ENCODE measurements at regions not wholly inside any gene's neighbourhood (a gene's known extent, or its start where the extent isn't known, plus 50 kb on each side); places are given as distances from the start of the nearest gene placed in this dataset.

- Histone ChIP-seq H3K4me3 (replicated peaks in 1 of 3; ENCODE audit: insufficient read depth in 1 of 3, low read depth in 1 of 3, low read length in 3 of 3) (no peak overlapping the region), H2AFZ (ENCODE audit: low read depth, low read length) (no peak overlapping the region), H3K27ac (ENCODE audit: insufficient read depth, low read depth, low read length) (no peak overlapping the region), H3K4me2 (ENCODE audit: insufficient read depth, low read length) (no peak overlapping the region), H3K4me1 (ENCODE audit: control insufficient read depth, extremely low read depth, insufficient read depth, low read length) (peaks cover 2% of the 10 kb centered on the region), H3K27me3 (ENCODE audit: control insufficient read depth in 2 of 2, insufficient read depth in 2 of 2, low read length in 2 of 2) (no peaks in the 10 kb centered on the region), H3K9me3 (replicated peaks; ENCODE audit: control insufficient read depth, insufficient read depth, low read length) (no peaks in the 10 kb centered on the region), H3K79me2 (ENCODE audit: control insufficient read depth, insufficient read depth, low read length) (no peaks in the 10 kb centered on the region), H4K20me1 (replicated peaks; ENCODE audit: control insufficient read depth, extremely low read depth, insufficient read depth, low read length) (no peaks in the 10 kb centered on the region), H3K9me1 (replicated peaks; ENCODE audit: control insufficient read depth, extremely low read depth, insufficient read depth, low read length) (no peaks in the 10 kb centered on the region), H3K36me3 (ENCODE audit: control insufficient read depth in 2 of 2, extremely low read depth in 1 of 2, insufficient read depth in 2 of 2, low read length in 2 of 2) (no peaks in the 10 kb centered on the region), H3K9ac (replicated peaks; ENCODE audit: extremely low read depth, insufficient read depth, low read length) (no peak overlapping the region)
- TF ChIP-seq POLR2AphosphoS5 (IDR thresholded peaks at IDR 0.05; ENCODE audit: insufficient read depth, low read depth, low read length) (no peak), EZH2 (IDR thresholded peaks at IDR 0.05; ENCODE audit: borderline replicate concordance, low read depth, low read length, severe bottlenecking) (no peak), MYC (IDR thresholded peaks at IDR 0.05; ENCODE audit: low read depth, low read length) (no peak), CTCF (IDR thresholded peaks at IDR 0.05; ENCODE audit: extremely low read depth in 1 of 2, insufficient read depth in 1 of 2, low read depth in 1 of 2, low read length in 2 of 2) (no peak), JUN (IDR thresholded peaks at IDR 0.05; ENCODE audit: borderline replicate concordance, insufficient read depth, insufficient read length, low read depth) (no peak), POLR2A (IDR thresholded peaks at IDR 0.05; ENCODE audit: low read depth, low read length) (no peak)
- ChIA-PET POLR2A (interaction anchor here (0.5 kb wide), 1 partner anchor 593 kb away, joined by 4 read pairs; no protein-coding TSS in a partner anchor), CTCF (interaction anchor here (1.7 kb wide), 1 partner anchor 10 kb away, joined by 4 read pairs; no protein-coding TSS in a partner anchor)
- DNase-seq (ENCODE audit: low read depth, low spot score) (no peak), FAIRE-seq (no peak)
- BruUV-seq (replicated peaks): no TSS peak
- dilution Hi-C loops (cut with MboI; ENCODE audit: extremely low pct_ligation_motif_present, low sequenced_read_pairs) (no loop called here), intact Hi-C loops (cut with micrococcal nuclease) (no loop called here)
Measured at GRCh38 chr9:31736581-31737179, 647.8 kb upstream of the ACO1 start.

GRCh38 chr9:31740705-31741104 lies 643.7 kb upstream of the ACO1 start:
- no peaks in the 10 kb centered on the region for H3K27me3 ChIP-seq (ENCODE audit: control insufficient read depth in 2 of 2, insufficient read depth in 2 of 2, low read length in 2 of 2)
- H3K4me3 ChIP-seq (replicated peaks in 1 of 3; ENCODE audit: insufficient read depth in 1 of 3, low read depth in 1 of 3, low read length in 3 of 3): no peak overlapping the region
- dilution Hi-C loops (cut with MboI; ENCODE audit: extremely low pct_ligation_motif_present, low sequenced_read_pairs): no loop called here
- POLR2A ChIA-PET: no interaction called here
- H2AFZ ChIP-seq (ENCODE audit: low read depth, low read length): no peak overlapping the region
- H3K9me1 ChIP-seq (replicated peaks; ENCODE audit: control insufficient read depth, extremely low read depth, insufficient read depth, low read length): no peaks in the 10 kb centered on the region
- intact Hi-C loops (cut with micrococcal nuclease): no loop called here
- no peak overlapping the region for H3K4me2 ChIP-seq (ENCODE audit: insufficient read depth, low read length)
- no peaks in the 10 kb centered on the region for H3K9me3 ChIP-seq (replicated peaks; ENCODE audit: control insufficient read depth, insufficient read depth, low read length)
- no peaks in the 10 kb centered on the region for H3K79me2 ChIP-seq (ENCODE audit: control insufficient read depth, insufficient read depth, low read length)
- no peak overlapping the region for H3K9ac ChIP-seq (replicated peaks; ENCODE audit: extremely low read depth, insufficient read depth, low read length)
- no TSS peak for BruUV-seq (replicated peaks)
- peaks cover 2% of the 10 kb centered on the region for H3K4me1 ChIP-seq (ENCODE audit: control insufficient read depth, extremely low read depth, insufficient read depth, low read length)
- no peak for TF ChIP-seq CTCF (IDR thresholded peaks at IDR 0.05; ENCODE audit: extremely low read depth in 1 of 2, insufficient read depth in 1 of 2, low read depth in 1 of 2, low read length in 2 of 2)
- TF ChIP-seq FOS (IDR thresholded peaks at IDR 0.05; ENCODE audit: borderline replicate concordance, insufficient read depth, low read length): peak; percentile 43
- no peak overlapping the region for H3K27ac ChIP-seq (ENCODE audit: insufficient read depth, low read depth, low read length)
- CTCF ChIA-PET: no interaction called here
- FAIRE-seq (no peak), DNase-seq (ENCODE audit: low read depth, low spot score) (no peak)
- no peaks in the 10 kb centered on the region for H3K36me3 ChIP-seq (ENCODE audit: control insufficient read depth in 2 of 2, extremely low read depth in 1 of 2, insufficient read depth in 2 of 2, low read length in 2 of 2)
- no peaks in the 10 kb centered on the region for H4K20me1 ChIP-seq (replicated peaks; ENCODE audit: control insufficient read depth, extremely low read depth, insufficient read depth, low read length)
